ENCODE measurements at regions not wholly inside any gene's neighbourhood (a gene's known extent, or its start where the extent isn't known, plus 50 kb on each side); places are given as distances from the start of the nearest gene placed in this dataset.

DNA sequence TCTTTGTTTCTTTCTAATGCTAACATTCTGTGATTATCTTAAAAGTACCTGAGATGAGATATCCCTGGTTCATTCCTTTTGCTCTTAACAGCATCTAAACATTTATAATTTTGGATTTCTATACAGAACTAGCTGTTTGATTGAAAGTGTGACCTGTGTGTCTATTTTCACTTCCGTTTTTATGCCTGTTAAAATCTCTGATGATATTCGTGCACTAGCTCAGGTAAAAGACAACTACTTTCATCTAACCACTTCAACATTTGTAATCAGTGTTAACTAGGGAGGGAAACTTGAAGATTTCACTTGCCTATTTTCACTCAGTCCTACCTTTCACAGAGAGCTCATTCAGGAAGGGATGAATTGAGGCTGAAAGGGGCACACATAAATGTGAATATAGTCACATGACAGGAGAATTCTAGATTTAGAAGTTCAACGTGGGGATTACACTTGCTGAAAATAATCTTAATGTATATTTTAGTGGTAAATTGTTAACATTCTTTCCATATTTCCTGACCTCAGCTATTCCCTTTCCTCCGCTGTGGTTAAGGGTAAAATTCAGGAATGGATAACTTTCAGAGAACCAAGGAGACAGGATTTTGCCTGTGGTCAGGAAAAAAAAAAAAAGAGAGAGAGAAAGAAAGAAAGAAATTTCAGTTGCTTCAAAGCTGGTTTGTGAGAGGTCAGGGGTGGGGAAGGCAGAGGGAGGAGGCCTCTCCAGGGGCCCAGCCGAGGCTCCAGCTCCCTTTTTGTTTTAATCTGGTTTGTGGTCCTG, 159.8 kb upstream of the TSC22D2 start:
- H3K4me2 ChIP-seq (ENCODE audit: extremely low read depth, insufficient read depth, low read length): peak overlapping the region; percentile 52
- no peaks in the 10 kb centered on the region for H3K36me3 ChIP-seq (ENCODE audit: control insufficient read depth, insufficient read depth, low read length)
- H3K9ac ChIP-seq (ENCODE audit: insufficient read depth, low read length): no peak overlapping the region
- H2AFZ ChIP-seq (ENCODE audit: low read length): no peak overlapping the region
- no peaks in the 10 kb centered on the region for H3K27me3 ChIP-seq (ENCODE audit: control insufficient read depth, insufficient read depth, low read length)
- DNase-seq (ENCODE audit: low read depth in 2 of 2): peak; percentile 92 to 94
- H4K20me1 ChIP-seq (ENCODE audit: control insufficient read depth, extremely low read depth, insufficient read depth, low read length): no peaks in the 10 kb centered on the region
- TF ChIP-seq, protein P1, sequence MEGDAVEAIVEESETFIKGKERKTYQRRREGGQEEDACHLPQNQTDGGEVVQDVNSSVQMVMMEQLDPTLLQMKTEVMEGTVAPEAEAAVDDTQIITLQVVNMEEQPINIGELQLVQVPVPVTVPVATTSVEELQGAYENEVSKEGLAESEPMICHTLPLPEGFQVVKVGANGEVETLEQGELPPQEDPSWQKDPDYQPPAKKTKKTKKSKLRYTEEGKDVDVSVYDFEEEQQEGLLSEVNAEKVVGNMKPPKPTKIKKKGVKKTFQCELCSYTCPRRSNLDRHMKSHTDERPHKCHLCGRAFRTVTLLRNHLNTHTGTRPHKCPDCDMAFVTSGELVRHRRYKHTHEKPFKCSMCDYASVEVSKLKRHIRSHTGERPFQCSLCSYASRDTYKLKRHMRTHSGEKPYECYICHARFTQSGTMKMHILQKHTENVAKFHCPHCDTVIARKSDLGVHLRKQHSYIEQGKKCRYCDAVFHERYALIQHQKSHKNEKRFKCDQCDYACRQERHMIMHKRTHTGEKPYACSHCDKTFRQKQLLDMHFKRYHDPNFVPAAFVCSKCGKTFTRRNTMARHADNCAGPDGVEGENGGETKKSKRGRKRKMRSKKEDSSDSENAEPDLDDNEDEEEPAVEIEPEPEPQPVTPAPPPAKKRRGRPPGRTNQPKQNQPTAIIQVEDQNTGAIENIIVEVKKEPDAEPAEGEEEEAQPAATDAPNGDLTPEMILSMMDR (conservative IDR thresholded peaks at IDR 0.05 in 1 of 2, IDR thresholded peaks at IDR 0.05 in 1 of 2; ENCODE audit: low read depth in 1 of 2, low read length in 2 of 2): no peak
- no peak for TF ChIP-seq EZH2 (IDR thresholded peaks at IDR 0.05; ENCODE audit: low read length, missing control alignments)
- no peak overlapping the region for H3K4me3 ChIP-seq (replicated peaks in 1 of 4; ENCODE audit: control extremely low read depth in 1 of 4, insufficient read depth in 1 of 4, low read depth in 3 of 4, low read length in 4 of 4)
- H3K4me1 ChIP-seq (ENCODE audit: control insufficient read depth, extremely low read depth, insufficient read depth, low read length): peaks cover 26% of the 10 kb centered on the region
- H3K9me3 ChIP-seq (ENCODE audit: control insufficient read depth, insufficient read depth, low read depth, low read length): no peaks in the 10 kb centered on the region
- H3K27ac ChIP-seq (ENCODE audit: insufficient read depth, low read length): peak overlapping the region; percentile 39
- no peaks in the 10 kb centered on the region for H3K79me2 ChIP-seq (ENCODE audit: control insufficient read depth, insufficient read depth, low read length)

DNA sequence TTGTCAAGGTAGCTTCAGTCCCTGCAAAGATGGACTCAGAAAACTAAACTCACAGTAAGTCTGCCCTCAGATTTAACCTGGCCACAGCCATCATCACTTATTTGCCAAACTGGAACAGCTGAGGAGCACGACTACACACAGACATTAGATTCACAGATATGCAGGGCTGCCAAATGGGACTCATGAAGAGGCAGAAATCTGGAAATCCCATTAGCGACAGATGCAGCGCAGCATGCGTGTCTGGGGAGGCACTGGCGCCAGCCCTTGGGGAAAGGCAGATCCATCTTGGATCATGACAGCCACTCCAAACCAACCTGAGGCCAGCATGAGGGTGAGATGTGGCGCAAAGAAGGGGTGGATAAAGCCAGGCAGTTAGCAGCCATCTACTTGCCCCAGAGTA, 160.7 kb upstream of the TSC22D2 start:
- DNase-seq (ENCODE audit: low read depth in 2 of 2): no peak
- H3K79me2 ChIP-seq (ENCODE audit: control insufficient read depth, insufficient read depth, low read length): no peaks in the 10 kb centered on the region

DNA sequence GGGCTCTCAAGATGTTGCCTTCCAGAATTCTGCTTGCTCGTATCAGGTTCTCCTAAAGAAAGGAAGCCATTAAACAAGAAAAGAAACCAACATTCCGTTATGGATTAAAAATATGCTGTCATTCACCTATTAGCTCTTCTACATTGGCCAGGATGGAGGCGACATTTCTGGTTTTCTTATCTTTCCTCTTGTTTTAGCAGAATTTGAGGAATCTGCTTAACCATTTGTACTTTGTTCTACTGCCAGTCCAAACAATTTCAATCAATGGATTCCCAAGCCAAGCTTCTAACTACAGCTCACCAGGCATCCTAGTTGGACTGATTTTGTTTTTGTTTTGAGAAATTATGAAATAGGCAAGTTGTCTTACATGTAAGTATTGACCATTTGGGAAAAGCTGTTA, 164.6 kb upstream of the TSC22D2 start:
- TF ChIP-seq EZH2 (IDR thresholded peaks at IDR 0.05; ENCODE audit: low read length, missing control alignments): no peak
- TF ChIP-seq, protein P1 (conservative IDR thresholded peaks at IDR 0.05 in 1 of 2, IDR thresholded peaks at IDR 0.05 in 1 of 2; ENCODE audit: low read depth in 1 of 2, low read length in 2 of 2): no peak
- no peaks in the 10 kb centered on the region for H3K79me2 ChIP-seq (ENCODE audit: control insufficient read depth, insufficient read depth, low read length)
- H3K27ac ChIP-seq (ENCODE audit: insufficient read depth, low read length): no peak overlapping the region
- H3K9me3 ChIP-seq (ENCODE audit: control insufficient read depth, insufficient read depth, low read depth, low read length): no peaks in the 10 kb centered on the region
- H3K36me3 ChIP-seq (ENCODE audit: control insufficient read depth, insufficient read depth, low read length): no peaks in the 10 kb centered on the region
- H3K27me3 ChIP-seq (ENCODE audit: control insufficient read depth, insufficient read depth, low read length): no peaks in the 10 kb centered on the region
- H3K4me2 ChIP-seq (ENCODE audit: extremely low read depth, insufficient read depth, low read length): no peak overlapping the region
- no peak overlapping the region for H3K9ac ChIP-seq (ENCODE audit: insufficient read depth, low read length)
- no peak overlapping the region for H2AFZ ChIP-seq (ENCODE audit: low read length)
- no peak overlapping the region for H3K4me3 ChIP-seq (replicated peaks in 1 of 4; ENCODE audit: control extremely low read depth in 1 of 4, insufficient read depth in 1 of 4, low read depth in 3 of 4, low read length in 4 of 4)
- no peaks in the 10 kb centered on the region for H3K4me1 ChIP-seq (ENCODE audit: control insufficient read depth, extremely low read depth, insufficient read depth, low read length)
- H4K20me1 ChIP-seq (ENCODE audit: control insufficient read depth, extremely low read depth, insufficient read depth, low read length): no peaks in the 10 kb centered on the region
- peak in 1 of 2 donors; percentile 77 for DNase-seq (ENCODE audit: low read depth in 2 of 2)

More for the DNA sequence above, 160.7 kb upstream of the TSC22D2 start:
- Histone ChIP-seq H3K9ac (ENCODE audit: insufficient read depth, low read length) (no peak overlapping the region), H3K4me1 (ENCODE audit: control insufficient read depth, extremely low read depth, insufficient read depth, low read length) (peaks cover 26% of the 10 kb centered on the region), H3K27ac (ENCODE audit: insufficient read depth, low read length) (no peak overlapping the region), H3K9me3 (ENCODE audit: control insufficient read depth, insufficient read depth, low read depth, low read length) (no peaks in the 10 kb centered on the region), H3K27me3 (ENCODE audit: control insufficient read depth, insufficient read depth, low read length) (no peaks in the 10 kb centered on the region), H3K4me3 (replicated peaks in 1 of 4; ENCODE audit: control extremely low read depth in 1 of 4, insufficient read depth in 1 of 4, low read depth in 3 of 4, low read length in 4 of 4) (no peak overlapping the region), H4K20me1 (ENCODE audit: control insufficient read depth, extremely low read depth, insufficient read depth, low read length) (no peaks in the 10 kb centered on the region), H2AFZ (ENCODE audit: low read length) (no peak overlapping the region), H3K36me3 (ENCODE audit: control insufficient read depth, insufficient read depth, low read length) (no peaks in the 10 kb centered on the region), H3K4me2 (ENCODE audit: extremely low read depth, insufficient read depth, low read length) (no peak overlapping the region)
- no peak for TF ChIP-seq EZH2 (IDR thresholded peaks at IDR 0.05; ENCODE audit: low read length, missing control alignments)
- TF ChIP-seq, protein P1 (conservative IDR thresholded peaks at IDR 0.05 in 1 of 2, IDR thresholded peaks at IDR 0.05 in 1 of 2; ENCODE audit: low read depth in 1 of 2, low read length in 2 of 2): no peak

Data from fibroblast of lung (primary cell).